ENCODE measurements at regions not wholly inside any gene's neighbourhood (a gene's known extent, or its start where the extent isn't known, plus 50 kb on each side); places are given as distances from the start of the nearest gene placed in this dataset.

- no peak overlapping the region for H3K27ac ChIP-seq
- no peaks in the 10 kb centered on the region for H3K4me1 ChIP-seq
- no peaks in the 10 kb centered on the region for H4K20me1 ChIP-seq
- no peaks in the 10 kb centered on the region for H3K27me3 ChIP-seq
- no peak for TF ChIP-seq Cebpa-rat (IDR thresholded peaks at IDR 0.05)
- no peaks in the 10 kb centered on the region for H3K9me3 ChIP-seq
- H3K4me3 ChIP-seq, result no peak overlapping the region
- H3K36me3 ChIP-seq, result no peaks in the 10 kb centered on the region
- H3K4me2 ChIP-seq, result no peak overlapping the region
- H3K9ac ChIP-seq, result no peak overlapping the region
Observed at GRCh38 chr2:6523476-6523875, 342.2 kb downstream of the CMPK2 start.

GRCh38 chr2:6524691-6525474, 340.8 kb downstream of the CMPK2 start:
- no peak overlapping the region for H3K27ac ChIP-seq
- H3K4me3 ChIP-seq, result no peak overlapping the region
- no peaks in the 10 kb centered on the region for H3K9me3 ChIP-seq
- TF ChIP-seq Cebpa-rat (IDR thresholded peaks at IDR 0.05), result no peak
- no peak overlapping the region for H3K9ac ChIP-seq
- H3K27me3 ChIP-seq, result no peaks in the 10 kb centered on the region
- H3K36me3 ChIP-seq, result no peaks in the 10 kb centered on the region
- H3K4me1 ChIP-seq, result no peaks in the 10 kb centered on the region
- no peak overlapping the region for H3K4me2 ChIP-seq
- H4K20me1 ChIP-seq, result no peaks in the 10 kb centered on the region

- no peak overlapping the region for H3K9ac ChIP-seq
- no peak overlapping the region for H3K4me2 ChIP-seq
- no peak overlapping the region for H3K4me3 ChIP-seq
- TF ChIP-seq Cebpa-rat (IDR thresholded peaks at IDR 0.05), result no peak
- H3K27ac ChIP-seq, result no peak overlapping the region
- no peaks in the 10 kb centered on the region for H3K4me1 ChIP-seq
- no peaks in the 10 kb centered on the region for H4K20me1 ChIP-seq
- no peaks in the 10 kb centered on the region for H3K9me3 ChIP-seq
- H3K27me3 ChIP-seq, result no peaks in the 10 kb centered on the region
- H3K36me3 ChIP-seq, result no peaks in the 10 kb centered on the region
Observed at GRCh38 chr2:6525475-6525964, 340.2 kb downstream of the CMPK2 start.

- no peak overlapping the region for H3K27ac ChIP-seq
Observed at GRCh38 chr2:6526093-6526824, 339.4 kb downstream of the CMPK2 start.

GRCh38 chr2:6531304-6531703, 334.4 kb downstream of the CMPK2 start:
- no peak overlapping the region for H3K9ac ChIP-seq
- H3K4me2 ChIP-seq, result no peak overlapping the region
- no peaks in the 10 kb centered on the region for H3K9me3 ChIP-seq
- no peaks in the 10 kb centered on the region for H3K36me3 ChIP-seq
- no peak overlapping the region for H3K4me3 ChIP-seq
- H3K27ac ChIP-seq, result no peak overlapping the region
- H3K27me3 ChIP-seq, result no peaks in the 10 kb centered on the region
- TF ChIP-seq Cebpa-rat (IDR thresholded peaks at IDR 0.05), result no peak
- no peaks in the 10 kb centered on the region for H4K20me1 ChIP-seq
- no peaks in the 10 kb centered on the region for H3K4me1 ChIP-seq

More at GRCh38 chr2:6526093-6526824, 339.4 kb downstream of the CMPK2 start:
- Histone ChIP-seq H3K4me1 (no peaks in the 10 kb centered on the region), H3K9ac (no peak overlapping the region), H3K9me3 (no peaks in the 10 kb centered on the region), H3K27me3 (no peaks in the 10 kb centered on the region), H4K20me1 (no peaks in the 10 kb centered on the region), H3K4me3 (no peak overlapping the region), H3K36me3 (no peaks in the 10 kb centered on the region), H3K4me2 (no peak overlapping the region)
- no peak for TF ChIP-seq Cebpa-rat (IDR thresholded peaks at IDR 0.05)

GRCh38 chr2:6535572-6535971, 330.1 kb downstream of the CMPK2 start:
- H3K27me3 ChIP-seq, result no peaks in the 10 kb centered on the region
- no peak overlapping the region for H3K9ac ChIP-seq
- no peak overlapping the region for H3K4me2 ChIP-seq
- no peak for TF ChIP-seq Cebpa-rat (IDR thresholded peaks at IDR 0.05)
- H3K4me3 ChIP-seq, result no peak overlapping the region
- H3K27ac ChIP-seq, result no peak overlapping the region
- H3K36me3 ChIP-seq, result no peaks in the 10 kb centered on the region
- H3K4me1 ChIP-seq, result no peaks in the 10 kb centered on the region
- H4K20me1 ChIP-seq, result no peaks in the 10 kb centered on the region
- H3K9me3 ChIP-seq, result no peaks in the 10 kb centered on the region

GRCh38 chr2:6538607-6539006, 327.1 kb downstream of the CMPK2 start:
- no peak for TF ChIP-seq Cebpa-rat (IDR thresholded peaks at IDR 0.05)
- Histone ChIP-seq H3K4me3 (no peak overlapping the region), H3K9me3 (no peaks in the 10 kb centered on the region), H3K36me3 (no peaks in the 10 kb centered on the region), H3K9ac (no peak overlapping the region), H3K27ac (no peak overlapping the region), H4K20me1 (no peaks in the 10 kb centered on the region), H3K4me1 (no peaks in the 10 kb centered on the region), H3K27me3 (no peaks in the 10 kb centered on the region), H3K4me2 (no peak overlapping the region)

GRCh38 chr2:6545336-6545735, 320.4 kb downstream of the CMPK2 start:
- no peak overlapping the region for H3K9ac ChIP-seq
- no peaks in the 10 kb centered on the region for H3K9me3 ChIP-seq
- no peak overlapping the region for H3K4me3 ChIP-seq
- no peaks in the 10 kb centered on the region for H3K36me3 ChIP-seq
- no peaks in the 10 kb centered on the region for H3K27me3 ChIP-seq
- no peak overlapping the region for H3K4me2 ChIP-seq
- TF ChIP-seq Cebpa-rat (IDR thresholded peaks at IDR 0.05), result no peak
- H3K4me1 ChIP-seq, result no peaks in the 10 kb centered on the region
- no peak overlapping the region for H3K27ac ChIP-seq
- no peaks in the 10 kb centered on the region for H4K20me1 ChIP-seq

GRCh38 chr2:6545795-6546194, 319.9 kb downstream of the CMPK2 start:
- Histone ChIP-seq H3K27me3 (no peaks in the 10 kb centered on the region), H3K4me2 (no peak overlapping the region), H3K4me1 (no peaks in the 10 kb centered on the region), H3K9ac (no peak overlapping the region), H3K4me3 (no peak overlapping the region), H3K9me3 (no peaks in the 10 kb centered on the region), H4K20me1 (no peaks in the 10 kb centered on the region), H3K27ac (no peak overlapping the region), H3K36me3 (no peaks in the 10 kb centered on the region)
- no peak for TF ChIP-seq Cebpa-rat (IDR thresholded peaks at IDR 0.05)

- Histone ChIP-seq H3K36me3 (no peaks in the 10 kb centered on the region), H3K4me2 (no peak overlapping the region), H4K20me1 (no peaks in the 10 kb centered on the region), H3K4me1 (no peaks in the 10 kb centered on the region), H3K9me3 (no peaks in the 10 kb centered on the region; the same call in 1 of the 2 replicates), H3K4me3 (no peak overlapping the region), H3K27ac (no peak overlapping the region), H3K9ac (no peak overlapping the region), H3K27me3 (no peaks in the 10 kb centered on the region)
- no peak for TF ChIP-seq Cebpa-rat (IDR thresholded peaks at IDR 0.05)
Observed at GRCh38 chr2:6554466-6554865, 311.2 kb downstream of the CMPK2 start.

Measured in BLaER1 (cell line).